H1 (cell line): ENCODE measurements at regions not wholly inside any gene's neighbourhood (a gene's known extent, or its start where the extent isn't known, plus 50 kb on each side); places are given as distances from the start of the nearest gene placed in this dataset.
A peak's percentile ranks its signal among the peaks of the same experiment; 100 is the strongest.

ENCODE experiments used
- CTCF ChIA-PET: fragments of 300-600 bp; sonication (Branson Sonifier 250); formaldehyde crosslinking; loops from one replicate; lab custom pipeline; 2021; ENCODE audit not compliant: partially characterized antibody; lab: Charles Lee
- POLR2A ChIA-PET: fragments of 300-600 bp; sonication (Branson Sonifier 250); formaldehyde crosslinking; loops from one replicate; lab custom pipeline; 2021; ENCODE audit warnings: inconsistent platforms; ENCODE audit not compliant: partially characterized antibody; lab: Charles Lee
- DNase-seq, 2 experiments: peaks; one replicate each; pipeline versions ENCODE4 v3.0.0 to v3.0.0-alpha.2; 2010 to 2022; ENCODE audit warnings: low spot score in 2 of 2, low read depth in 1 of 2, mixed read lengths in 1 of 2
- FAIRE-seq: peaks from 2 replicates; lab custom pipeline; 2011; peaks lifted over from hg19 to GRCh38; lab: Jason Lieb, UNC
- H2AFZ ChIP-seq: 2 replicates; pipeline ENCODE4 v1.8.1; 2012; ENCODE audit warnings: low read length, inconsistent platforms
- H2AK5ac ChIP-seq: 2 replicates; pipeline ENCODE4 v1.6.1; 2013; ENCODE audit warnings: low read depth, low read length
- H2BK120ac ChIP-seq: replicated peaks from 2 replicates; pipeline ENCODE3; 2013; ENCODE audit warnings: low read depth, low read length, inconsistent platforms
- H2BK12ac ChIP-seq: 2 replicates; pipeline ENCODE4 v1.6.1; 2013; ENCODE audit warnings: low read depth, low read length
- H2BK15ac ChIP-seq: 2 replicates; pipeline ENCODE4 v1.6.1; 2013; ENCODE audit warnings: low read length
- H2BK20ac ChIP-seq: 2 replicates; pipeline ENCODE4 v1.6.1; 2013; ENCODE audit warnings: low read length
- H2BK5ac ChIP-seq: 2 replicates; pipeline ENCODE4 v1.6.1; 2013; ENCODE audit warnings: low read depth, low read length
- H3K14ac ChIP-seq: 2 replicates; pipeline ENCODE4 v1.6.1; 2013; ENCODE audit warnings: inconsistent platforms; ENCODE audit not compliant: insufficient read length
- H3K18ac ChIP-seq: 2 replicates; pipeline ENCODE4 v1.6.1; 2013; ENCODE audit warnings: low read length; ENCODE audit errors: extremely low read depth
- H3K23ac ChIP-seq: 2 replicates; pipeline ENCODE4 v1.6.1; 2013; ENCODE audit warnings: inconsistent platforms; ENCODE audit not compliant: insufficient read length
- H3K23me2 ChIP-seq: 2 replicates; pipeline ENCODE4 v1.6.1; 2013; ENCODE audit warnings: low read depth, low read length
- H3K27ac ChIP-seq: 2 replicates; pipeline ENCODE4 v1.6.1; 2011; ENCODE audit warnings: low read depth, low read length, inconsistent platforms
- H3K27me3 ChIP-seq, 4 experiments: replicated peaks in 1 of 4; 1 replicate in 1 of 4; 2 replicates in 3 of 4; pipeline versions ENCODE4 v1.6.1 to v1.8.1; 2011 to 2013; ENCODE audit warnings: low read length in 3 of 4, mild to moderate bottlenecking in 3 of 4, inconsistent platforms in 2 of 4, mixed read lengths in 2 of 4, moderate library complexity in 1 of 4; ENCODE audit not compliant: control insufficient read depth in 3 of 4, insufficient read depth in 3 of 4; ENCODE audit errors: extremely low read depth in 1 of 4
- H3K36me3 ChIP-seq, 4 experiments: 2 replicates each; pipeline versions ENCODE4 v1.6.1 to v1.8.1; 2011 to 2013; ENCODE audit warnings: mild to moderate bottlenecking in 4 of 4, low read length in 3 of 4, moderate library complexity in 2 of 4, control low read depth in 1 of 4, inconsistent platforms in 1 of 4; ENCODE audit not compliant: insufficient read depth in 4 of 4, control insufficient read depth in 2 of 4
- H3K4ac ChIP-seq: replicated peaks from 2 replicates; pipeline ENCODE3; 2013; ENCODE audit warnings: low read length, low read depth, mixed read lengths, inconsistent platforms; ENCODE audit not compliant: insufficient read length
- H3K4me1 ChIP-seq, 4 experiments: replicated peaks in 1 of 4; 1 replicate in 1 of 4; 2 replicates in 3 of 4; pipeline versions ENCODE4 v1.6.1 to v1.8.1; 2011 to 2013; ENCODE audit warnings: low read length in 3 of 4, inconsistent platforms in 2 of 4, mixed read lengths in 1 of 4; ENCODE audit not compliant: insufficient read depth in 4 of 4, control insufficient read depth in 3 of 4
- H3K4me2 ChIP-seq, 2 experiments: 2 replicates each; pipeline versions ENCODE4 v1.6.1 to v1.8.1; 2011 to 2013; ENCODE audit warnings: low read depth in 2 of 2, low read length in 2 of 2, control low read depth in 1 of 2, inconsistent platforms in 1 of 2, mild to moderate bottlenecking in 1 of 2; ENCODE audit not compliant: insufficient read depth in 1 of 2
- H3K4me3 ChIP-seq, 4 experiments: fragments of 200-600, 300-600 bp in 1 of 4; sonication (generic), shearing (Covaris generic), sonication (Bioruptor Twin) in 1 of 4; 2 replicates each; pipeline versions ENCODE4 v1.5.1 to v1.8.1; 2011 to 2016; ENCODE audit warnings: low read length in 4 of 4, low read depth in 3 of 4, control low read depth in 2 of 4, inconsistent platforms in 2 of 4, mild to moderate bottlenecking in 2 of 4, mixed read lengths in 1 of 4, moderate library complexity in 1 of 4; ENCODE audit not compliant: insufficient read depth in 2 of 4; ENCODE audit errors: extremely low read depth in 1 of 4
- H3K56ac ChIP-seq: replicated peaks from 2 replicates; pipeline ENCODE3; 2013; ENCODE audit warnings: low read depth, mild to moderate bottlenecking, mixed read lengths, low read length, inconsistent platforms; ENCODE audit not compliant: insufficient read length
- H3K79me1 ChIP-seq: 2 replicates; pipeline ENCODE4 v1.6.1; 2013; ENCODE audit warnings: low read depth, low read length, control low read depth
- H3K79me2 ChIP-seq, 2 experiments: 2 replicates each; pipeline versions ENCODE4 v1.6.1 to v1.8.1; 2012 to 2013; ENCODE audit warnings: low read length in 2 of 2, mild to moderate bottlenecking in 2 of 2, inconsistent platforms in 1 of 2; ENCODE audit not compliant: insufficient read depth in 2 of 2, control insufficient read depth in 1 of 2
- H3K9ac ChIP-seq, 4 experiments: replicated peaks in 1 of 4; 1 replicate in 1 of 4; 2 replicates in 3 of 4; pipeline versions ENCODE4 v1.6.1 to v1.8.1; 2011 to 2013; ENCODE audit warnings: low read depth in 3 of 4, low read length in 3 of 4, control low read depth in 2 of 4, mild to moderate bottlenecking in 2 of 4, moderate library complexity in 2 of 4, inconsistent platforms in 1 of 4; ENCODE audit errors: extremely low read depth in 1 of 4
- H3K9me3 ChIP-seq, 2 experiments: 2 replicates each; pipeline versions ENCODE4 v1.6.1 to v1.8.1; 2012 to 2013; ENCODE audit warnings: mild to moderate bottlenecking in 2 of 2, moderate library complexity in 2 of 2, control low read depth in 1 of 2, inconsistent platforms in 1 of 2, low read depth in 1 of 2, low read length in 1 of 2, mixed read lengths in 1 of 2; ENCODE audit not compliant: insufficient read depth in 2 of 2
- H4K20me1 ChIP-seq, 2 experiments: replicated peaks in 1 of 2; 2 replicates each; pipeline versions ENCODE3 to v1.8.1; 2011 to 2013; ENCODE audit warnings: inconsistent platforms in 2 of 2, low read length in 2 of 2, mild to moderate bottlenecking in 1 of 2; ENCODE audit not compliant: insufficient read depth in 2 of 2, control insufficient read depth in 1 of 2
- H4K5ac ChIP-seq: 2 replicates; pipeline ENCODE4 v1.6.1; 2013; ENCODE audit warnings: low read length, low read depth, mixed read lengths, inconsistent platforms; ENCODE audit not compliant: insufficient read length
- H4K8ac ChIP-seq: 2 replicates; pipeline ENCODE4 v1.8.0; 2013; ENCODE audit warnings: mild to moderate bottlenecking, moderate library complexity, low read length, inconsistent platforms; ENCODE audit not compliant: insufficient read depth; ENCODE audit errors: extremely low read depth
- H4K91ac ChIP-seq: replicated peaks from 2 replicates; pipeline ENCODE3; 2013; ENCODE audit warnings: low read length, mixed read lengths, inconsistent platforms; ENCODE audit not compliant: insufficient read length
- CEBPB ChIP-seq: IDR thresholded peaks from 2 replicates; pipeline ENCODE4 v1.6.1; 2012; ENCODE audit warnings: low read depth, low read length
- CHD1 ChIP-seq: IDR thresholded peaks from 2 replicates; pipeline ENCODE4 v1.6.1; 2012; ENCODE audit warnings: low read depth, low read length, improper control_type of control experiment
- EP300 ChIP-seq, 2 experiments: IDR thresholded peaks; 1 replicate in 1 of 2; 2 replicates in 1 of 2; pipeline ENCODE4 v1.6.1; 2011 to 2012; ENCODE audit warnings: low read depth in 2 of 2, low read length in 2 of 2, mild to moderate bottlenecking in 2 of 2, borderline replicate concordance in 1 of 2, inconsistent platforms in 1 of 2, moderate library complexity in 1 of 2
- GABPA ChIP-seq: IDR thresholded peaks from 2 replicates; pipeline ENCODE4 v1.6.1; 2011; ENCODE audit warnings: mild to moderate bottlenecking, low read length, moderate library complexity, borderline replicate concordance; ENCODE audit not compliant: insufficient read depth
- MAX ChIP-seq: IDR thresholded peaks from 2 replicates; pipeline ENCODE4 v1.6.1; 2012; ENCODE audit warnings: inconsistent platforms
- PHF8 ChIP-seq: fragments of 200-600 bp; sonication (generic); conservative IDR thresholded peaks from 2 replicates; pipeline ENCODE4 v1.7.1; 2012; ENCODE audit warnings: low read depth, mild to moderate bottlenecking, inconsistent platforms, low read length, moderate library complexity
- POLR2AphosphoS5 ChIP-seq: IDR thresholded peaks from 2 replicates; pipeline ENCODE4 v1.6.1; 2011; ENCODE audit warnings: low read depth, low read length
- WGBS, 2 experiments: shearing (Covaris generic) in 1 of 2; methylation state at CpG; one replicate each; pipeline versions ENCODE4 v1.1.6 to v1.1.7; 2013 to 2015; ENCODE audit warnings: low lambda C conversion rate in 2 of 2, mixed read lengths in 2 of 2, inconsistent platforms in 1 of 2, low coverage in 1 of 2, missing lambda C conversion rate in 1 of 2; ENCODE audit not compliant: insufficient replicate concordance in 2 of 2, insufficient coverage in 1 of 2, insufficient read length in 1 of 2; ENCODE audit errors: extremely low coverage in 1 of 2, missing lambda C conversion rate in 1 of 2; 5-methylcytosine and 5-hydroxymethylcytosine counted together

DNA sequence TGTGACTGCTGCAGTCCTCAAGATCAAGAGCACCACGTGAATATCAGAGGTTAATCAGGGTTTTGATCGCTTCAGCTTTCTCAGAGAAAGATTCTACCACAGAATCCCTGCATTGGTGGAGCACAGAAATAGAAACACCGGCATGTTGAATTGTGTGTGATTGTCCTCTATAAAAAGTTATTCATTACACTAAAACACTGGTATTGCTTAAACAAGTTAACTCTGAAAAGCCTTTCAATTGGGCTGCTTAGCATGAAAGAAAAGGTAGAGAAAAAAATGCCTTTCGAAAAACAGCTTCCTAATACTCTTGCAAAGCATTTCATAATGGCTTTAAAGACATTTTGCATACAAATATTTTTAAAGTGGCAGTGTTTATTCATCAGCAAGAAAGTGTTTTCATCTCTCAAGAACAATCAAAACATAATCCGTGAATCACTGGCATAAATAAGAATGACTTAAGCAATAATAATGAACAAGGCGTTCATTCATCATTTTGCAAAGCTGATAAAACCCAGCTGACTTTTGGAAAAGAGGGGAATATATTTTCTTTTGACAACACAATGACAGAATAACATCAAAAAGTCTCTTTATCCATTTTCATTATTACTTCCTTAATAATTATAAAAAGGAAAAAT lies 61.1 kb downstream of the HELT start:
- Histone ChIP-seq H3K14ac (no peak overlapping the region), H3K23me2 (no peaks in the 10 kb centered on the region), H2AK5ac (no peak overlapping the region), H3K18ac (no peak overlapping the region), H4K20me1 (no peaks in the 10 kb centered on the region), H3K56ac (no peak overlapping the region), H4K5ac (no peak overlapping the region), H3K79me1 (no peaks in the 10 kb centered on the region), H3K9ac (no peak overlapping the region), H3K9me3 (no peaks in the 10 kb centered on the region), H2BK12ac (0 out of 2 replicates have a peak overlapping the region, but pooled peaks have one; percentile 3), H3K27ac (no peak overlapping the region), H3K4me2 (no peak overlapping the region), H2BK5ac (peak overlapping the region; percentile 3; the same call in 1 of the 2 replicates)
- 55% methylated on average over 6 of the region's 6 CpGs; no CpG with 5 or more reads in 1 of the 2 experiments for WGBS, 2 experiments
- CTCF ChIA-PET: interaction anchor here (0.8 to 3.3 kb wide), 6 partner anchors 16 to 60 kb away, joined by 3 to 11 read pairs (median 4); no protein-coding TSS in a partner anchor
- no peak for FAIRE-seq
- no peak for TF ChIP-seq CEBPB
- TF ChIP-seq CHD1: no peak
- no peak for TF ChIP-seq POLR2AphosphoS5
- TF ChIP-seq GABPA: no peak
- no peak for TF ChIP-seq EP300 (IDR thresholded peaks at IDR 0.05; ENCODE audit: borderline replicate concordance in 1 of 2, low read depth in 2 of 2, low read length in 2 of 2)
- TF ChIP-seq PHF8: no peak
- 0 out of 2 replicates have a peak, but pooled peaks have one; percentile 16 for TF ChIP-seq MAX
- TF ChIP-seq, all 59 proteins: peak for 1
- H4K8ac ChIP-seq: no peak overlapping the region
- no peaks in the 10 kb centered on the region for H3K36me3 ChIP-seq
- no peak overlapping the region for H4K91ac ChIP-seq
- H2AFZ ChIP-seq: peak overlapping the region; percentile 48; the same call in 1 of the 2 replicates
- no peaks in the 10 kb centered on the region for H3K27me3 ChIP-seq
- peaks cover 2 to 30% (median 6%) of the 10 kb centered on the region in 4 experiments; a peak in 5 of 7 replicates for H3K4me1 ChIP-seq
- H2BK120ac ChIP-seq: no peak overlapping the region
- no peak overlapping the region for H2BK15ac ChIP-seq
- no peak for DNase-seq
- H3K4ac ChIP-seq: no peak overlapping the region
- H3K79me2 ChIP-seq: no peaks in the 10 kb centered on the region
- POLR2A ChIA-PET: interaction anchor here (1.8 kb wide), 1 partner anchor 64 kb away, joined by 4 read pairs; the partner anchor contains the start of gene SLC25A4
- H2BK20ac ChIP-seq: no peak overlapping the region
- no peak overlapping the region for H3K4me3 ChIP-seq
- no peak overlapping the region for H3K23ac ChIP-seq
